ENCODE measurements at regions not wholly inside any gene's neighbourhood (a gene's known extent, or its start where the extent isn't known, plus 50 kb on each side); places are given as distances from the start of the nearest gene placed in this dataset.

DNA sequence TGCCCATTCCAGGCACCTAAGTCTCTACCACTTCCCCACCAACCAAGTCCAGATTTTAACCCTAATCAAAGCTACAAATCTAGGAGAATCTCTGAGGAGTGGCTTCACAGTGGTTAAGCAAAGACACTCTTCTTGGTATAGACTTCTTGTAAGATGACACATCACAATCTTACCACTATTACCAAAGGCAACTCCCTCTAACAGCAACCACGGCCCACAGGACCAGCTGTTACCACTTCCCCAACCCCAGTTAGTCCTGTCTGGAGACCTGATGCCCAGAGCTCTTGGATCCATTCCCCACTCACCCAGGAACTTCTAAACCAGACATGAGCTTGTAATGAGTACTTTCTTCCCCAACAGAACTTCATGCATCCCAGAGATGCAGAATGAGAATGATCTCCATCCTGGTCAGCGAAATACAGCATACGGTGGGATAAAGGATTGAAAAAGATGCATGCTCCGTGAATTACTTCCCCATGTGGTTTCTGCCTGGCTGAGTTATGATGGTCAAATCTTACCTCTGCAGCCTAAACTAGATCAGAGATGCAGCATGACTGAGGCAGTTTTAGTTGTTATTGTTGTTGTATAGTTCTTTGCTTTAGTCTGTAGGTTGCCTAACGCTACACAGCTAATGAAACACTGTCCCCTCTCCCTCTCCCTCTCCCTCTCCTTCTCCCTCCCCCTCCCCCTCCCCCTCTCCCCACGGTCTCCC, 87.7 kb upstream of the FOXN3 start:
- TF ChIP-seq EZH2phosphoT487 (conservative IDR thresholded peaks at IDR 0.05; ENCODE audit: low read length): no peak
- TF ChIP-seq, protein P1, sequence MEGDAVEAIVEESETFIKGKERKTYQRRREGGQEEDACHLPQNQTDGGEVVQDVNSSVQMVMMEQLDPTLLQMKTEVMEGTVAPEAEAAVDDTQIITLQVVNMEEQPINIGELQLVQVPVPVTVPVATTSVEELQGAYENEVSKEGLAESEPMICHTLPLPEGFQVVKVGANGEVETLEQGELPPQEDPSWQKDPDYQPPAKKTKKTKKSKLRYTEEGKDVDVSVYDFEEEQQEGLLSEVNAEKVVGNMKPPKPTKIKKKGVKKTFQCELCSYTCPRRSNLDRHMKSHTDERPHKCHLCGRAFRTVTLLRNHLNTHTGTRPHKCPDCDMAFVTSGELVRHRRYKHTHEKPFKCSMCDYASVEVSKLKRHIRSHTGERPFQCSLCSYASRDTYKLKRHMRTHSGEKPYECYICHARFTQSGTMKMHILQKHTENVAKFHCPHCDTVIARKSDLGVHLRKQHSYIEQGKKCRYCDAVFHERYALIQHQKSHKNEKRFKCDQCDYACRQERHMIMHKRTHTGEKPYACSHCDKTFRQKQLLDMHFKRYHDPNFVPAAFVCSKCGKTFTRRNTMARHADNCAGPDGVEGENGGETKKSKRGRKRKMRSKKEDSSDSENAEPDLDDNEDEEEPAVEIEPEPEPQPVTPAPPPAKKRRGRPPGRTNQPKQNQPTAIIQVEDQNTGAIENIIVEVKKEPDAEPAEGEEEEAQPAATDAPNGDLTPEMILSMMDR (IDR thresholded peaks at IDR 0.05; ENCODE audit: insufficient read depth, low read length, poor library complexity, severe bottlenecking): no peak

Measured in SU-DHL-6 (cell line).